ENCODE measurements at regions not wholly inside any gene's neighbourhood (a gene's known extent, or its start where the extent isn't known, plus 50 kb on each side); places are given as distances from the start of the nearest gene placed in this dataset.
"Not testable (repeated sequence)": the region's sequence is repeated elsewhere in the genome, so short reads cannot be mapped to it uniquely, and the experiment has no call there.

DNA sequence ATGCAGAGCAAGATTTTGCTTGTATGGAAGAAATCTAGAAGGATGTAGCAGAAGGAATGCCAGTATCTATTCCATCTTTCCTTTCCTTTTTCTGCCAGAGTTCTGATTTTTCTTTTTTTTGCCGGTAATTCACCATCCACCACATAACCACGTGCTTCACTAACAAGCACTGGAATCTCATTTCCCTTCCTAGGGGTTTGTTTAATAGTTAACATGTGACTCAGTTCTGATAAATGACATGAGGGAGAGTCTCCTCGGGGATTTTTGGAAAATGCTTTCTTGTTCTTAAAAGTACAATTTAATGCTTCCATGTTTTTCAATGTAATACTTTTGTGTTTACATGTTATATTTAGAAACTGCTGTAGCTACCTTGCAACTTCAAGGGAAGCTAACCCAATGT is 590.2 kb downstream of the SH2D4B start:
- no peak for DNase-seq

DNA sequence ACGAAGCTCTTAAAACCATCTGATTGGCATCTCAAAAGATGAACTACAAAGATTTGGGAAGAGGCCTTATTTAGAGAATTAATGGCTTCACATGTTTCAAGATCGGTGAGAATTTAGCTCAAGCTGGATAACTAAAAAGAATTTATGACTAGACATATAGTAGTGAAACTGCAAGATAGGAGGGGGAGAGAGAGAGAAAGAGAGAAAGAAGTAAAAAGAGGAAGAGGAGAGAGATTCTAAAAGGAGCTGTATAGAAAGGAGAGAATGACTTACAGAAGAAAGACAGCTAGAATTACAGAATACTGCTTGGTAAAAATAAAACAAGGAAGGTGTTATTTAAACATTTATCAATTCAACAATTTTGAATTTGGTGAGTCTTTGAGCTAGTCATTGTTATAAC is 592.3 kb downstream of the SH2D4B start:
- no peak for DNase-seq

DNA sequence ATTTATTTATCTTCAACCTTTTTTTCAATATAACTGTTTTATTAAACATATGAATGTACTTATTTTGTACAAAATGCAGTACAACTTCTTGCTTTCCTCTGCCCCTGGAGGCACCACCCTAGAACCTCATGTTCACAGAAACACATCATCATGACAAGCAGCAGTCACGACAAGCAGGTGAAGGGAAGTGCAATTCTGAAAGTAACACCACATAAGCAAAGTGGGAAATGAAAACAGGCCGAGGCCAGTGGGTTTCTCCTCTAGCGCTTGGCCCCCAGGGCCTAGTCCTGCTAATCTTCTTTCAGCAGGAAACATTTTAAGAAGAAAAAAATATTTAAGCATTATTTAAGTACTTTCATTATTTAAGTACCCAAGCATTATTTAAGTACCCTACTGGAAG is 598.1 kb downstream of the SH2D4B start:
- DNase-seq, result no peak

DNA sequence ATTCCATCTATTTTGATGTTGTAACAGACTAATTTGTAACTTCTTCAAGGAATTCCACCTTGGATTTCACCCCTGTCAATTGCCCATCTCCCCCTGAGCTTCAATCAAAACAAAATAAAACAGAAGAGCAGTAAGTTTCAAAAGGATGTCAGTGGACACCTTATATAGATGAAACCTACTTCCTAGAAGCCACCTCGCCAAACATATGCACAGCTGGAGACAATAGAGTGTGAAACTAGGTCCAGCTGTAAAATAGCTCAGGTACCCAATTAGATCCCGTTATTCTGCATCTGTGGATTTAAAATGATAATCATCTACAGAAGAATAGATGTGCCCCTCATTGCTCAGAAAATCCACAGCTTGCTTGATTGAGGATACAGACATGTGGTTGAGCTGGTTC is 598.6 kb downstream of the SH2D4B start:
- no peak for DNase-seq

DNA sequence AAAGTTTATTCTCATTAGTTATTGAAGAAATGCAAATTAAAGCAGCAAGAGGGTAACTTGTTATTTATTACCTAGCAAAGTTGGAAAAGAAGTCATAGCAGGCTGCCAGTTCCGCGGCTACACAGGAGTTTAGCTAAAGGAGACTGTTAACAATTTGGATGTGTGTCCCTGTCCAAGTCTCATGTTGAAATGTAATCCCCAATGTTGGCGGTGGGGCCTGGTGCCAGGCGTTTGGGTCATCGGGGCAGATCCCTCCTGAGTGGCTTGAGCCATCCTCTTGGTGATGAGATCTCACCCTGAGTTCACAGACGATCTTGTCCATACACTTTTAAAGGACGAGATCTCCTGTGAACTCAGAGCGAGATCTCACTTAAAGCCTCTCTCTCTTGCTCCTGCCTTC is 608.3 kb downstream of the SH2D4B start:
- DNase-seq, result no peak

DNA sequence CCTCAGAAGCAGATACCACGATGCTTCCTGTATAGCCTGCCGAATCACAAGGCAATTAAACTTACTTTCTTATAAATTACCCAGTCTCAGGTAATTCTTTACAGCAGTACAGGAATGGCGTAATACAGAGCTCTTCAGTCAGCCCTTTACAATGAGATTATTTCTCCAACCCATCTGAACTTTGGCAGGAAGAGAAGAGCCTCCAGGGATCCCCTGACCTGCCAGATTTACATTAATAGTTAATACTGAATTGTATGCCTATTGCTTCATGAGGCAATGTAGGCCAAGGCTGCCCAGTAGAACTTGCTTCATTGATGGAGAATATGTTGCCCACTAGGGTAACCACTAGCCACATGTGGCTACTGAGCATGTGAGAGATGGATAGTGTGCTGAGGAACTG is 608.7 kb downstream of the SH2D4B start:
- DNase-seq, result no peak

DNA sequence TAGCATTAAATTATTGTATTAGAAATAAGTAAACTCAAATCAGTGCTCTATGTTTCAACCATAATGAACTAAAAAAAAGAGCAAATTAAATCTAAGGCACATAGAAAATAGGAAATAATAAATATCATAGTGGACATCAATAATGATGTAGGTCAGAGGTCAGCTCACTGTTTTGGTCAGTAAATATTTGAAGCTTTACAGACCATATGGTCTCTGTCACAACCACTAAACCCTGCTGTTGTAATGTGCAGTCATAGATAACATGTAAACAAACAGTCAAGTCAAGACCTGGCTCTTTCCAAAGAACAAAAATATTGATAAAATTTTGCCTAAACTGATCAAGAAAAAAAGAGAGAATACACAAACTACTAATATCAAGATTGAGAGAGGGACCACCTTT is 615.0 kb downstream of the SH2D4B start:
- no peak for DNase-seq

DNA sequence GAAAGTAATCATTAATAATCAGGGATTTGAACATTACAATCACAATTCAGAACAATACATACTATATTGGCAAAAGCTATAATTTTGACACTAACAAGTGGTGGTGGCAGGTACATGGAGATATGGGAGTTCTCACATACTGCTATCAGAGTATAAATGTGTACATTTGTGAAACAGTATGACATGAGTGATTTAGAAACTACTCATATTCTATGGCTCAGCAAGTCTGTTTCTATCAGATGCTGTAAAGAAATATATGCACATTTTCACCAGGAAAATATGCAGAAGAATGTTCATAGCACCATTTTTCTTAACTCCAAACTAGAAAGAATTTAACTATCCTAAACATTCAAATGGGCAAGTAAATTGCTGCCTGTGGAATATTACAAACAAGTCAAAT is 620.0 kb downstream of the SH2D4B start:
- no peak for DNase-seq

DNA sequence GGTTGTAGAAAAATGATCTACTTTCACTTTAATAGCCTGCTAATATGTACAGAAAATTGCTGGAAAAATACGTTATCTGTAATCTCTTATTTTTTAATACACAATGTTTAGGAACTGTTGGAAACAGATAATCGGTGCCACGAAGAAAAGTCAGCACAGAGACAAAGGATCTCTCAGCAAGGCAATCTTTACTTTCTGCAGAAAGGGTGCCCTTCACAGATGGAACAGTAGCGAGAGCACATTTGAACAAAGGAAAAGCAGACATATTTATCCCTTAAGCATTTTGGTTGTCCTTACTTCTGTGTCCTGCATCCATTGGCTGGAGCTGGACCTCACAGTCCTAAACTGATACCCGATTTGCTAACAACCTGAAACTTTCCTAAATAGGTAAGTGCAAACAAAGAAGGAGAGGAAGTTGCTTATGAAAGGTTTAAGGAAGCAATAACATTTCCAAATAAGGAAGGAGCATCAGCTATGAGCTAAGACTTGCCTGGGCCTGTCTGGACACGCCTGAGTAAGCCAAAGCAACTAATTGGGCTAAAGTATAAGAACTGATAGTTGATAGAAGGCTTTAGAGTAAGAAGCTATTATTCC is 640.0 kb downstream of the SH2D4B start:
- no peak for DNase-seq

DNA sequence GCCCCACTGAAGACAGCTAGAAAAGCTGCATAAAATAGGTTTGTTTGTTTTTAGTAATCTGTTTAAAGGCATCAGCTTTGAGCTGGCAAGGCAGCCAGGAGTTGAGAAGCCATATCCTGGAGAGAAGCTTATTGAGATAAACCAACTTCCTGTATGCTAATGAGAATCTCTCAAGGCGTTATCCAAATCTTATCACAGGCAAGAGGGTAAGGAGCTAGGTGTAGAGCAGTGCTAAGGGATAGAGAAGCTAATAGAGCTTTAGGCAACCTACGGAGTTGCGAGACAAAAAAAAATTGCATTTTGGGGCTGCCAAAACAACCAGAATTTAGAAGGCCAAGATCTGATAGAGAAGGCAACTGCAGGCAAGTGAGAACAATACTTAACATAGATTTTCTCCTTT is 641.6 kb downstream of the SH2D4B start:
- no peak for DNase-seq

DNA sequence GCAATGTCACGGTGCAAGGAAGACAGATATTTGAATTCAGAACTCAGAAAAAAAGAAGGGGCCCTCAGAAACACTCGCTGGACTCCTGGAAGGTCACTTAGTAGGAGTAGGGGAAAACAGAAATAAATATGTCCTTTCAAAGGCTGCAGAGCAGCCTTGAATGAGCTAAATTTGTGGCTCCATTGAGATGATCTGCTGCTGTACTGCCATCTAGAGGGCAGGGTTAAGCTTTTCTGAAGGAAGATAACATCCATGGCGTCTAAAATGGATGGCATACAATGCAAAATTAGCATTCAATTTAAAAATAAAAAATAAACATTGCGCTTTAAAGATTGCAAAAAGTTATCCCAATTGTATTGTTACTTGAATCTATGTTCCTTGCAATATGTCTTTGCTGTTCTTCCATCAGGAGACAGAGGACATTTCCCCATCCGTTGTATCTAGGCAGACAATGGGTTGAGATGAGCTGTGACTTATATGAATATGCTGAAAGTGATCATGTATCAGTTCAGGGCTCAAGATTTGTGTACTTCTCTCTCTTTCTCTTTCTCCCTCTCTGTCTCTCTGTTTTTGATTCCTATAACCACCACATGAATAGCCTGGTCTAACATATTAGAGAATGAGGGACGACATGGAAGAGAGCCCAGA is 642.2 kb downstream of the SH2D4B start:
- no peak for DNase-seq

DNA sequence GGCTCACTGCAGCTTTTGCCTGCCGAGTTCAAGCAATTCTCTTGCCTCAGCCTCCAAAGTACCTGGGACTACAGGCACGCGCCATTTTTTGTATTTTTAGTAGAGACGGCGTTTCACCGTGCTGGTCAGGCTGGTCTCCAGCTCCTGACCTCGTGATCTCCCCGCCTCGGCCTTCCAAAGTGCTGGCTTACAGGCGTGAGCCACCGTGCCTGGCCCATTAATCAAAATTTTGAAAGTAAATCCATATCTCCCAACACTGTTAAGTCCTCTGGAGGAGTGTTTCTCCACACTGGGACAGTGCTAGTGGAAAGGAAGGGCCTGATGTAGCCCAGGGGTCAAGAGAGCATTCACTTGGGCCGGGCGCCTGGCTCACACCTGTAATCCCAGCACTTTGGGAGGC is 644.6 kb downstream of the SH2D4B start:
- no peak for DNase-seq

DNA sequence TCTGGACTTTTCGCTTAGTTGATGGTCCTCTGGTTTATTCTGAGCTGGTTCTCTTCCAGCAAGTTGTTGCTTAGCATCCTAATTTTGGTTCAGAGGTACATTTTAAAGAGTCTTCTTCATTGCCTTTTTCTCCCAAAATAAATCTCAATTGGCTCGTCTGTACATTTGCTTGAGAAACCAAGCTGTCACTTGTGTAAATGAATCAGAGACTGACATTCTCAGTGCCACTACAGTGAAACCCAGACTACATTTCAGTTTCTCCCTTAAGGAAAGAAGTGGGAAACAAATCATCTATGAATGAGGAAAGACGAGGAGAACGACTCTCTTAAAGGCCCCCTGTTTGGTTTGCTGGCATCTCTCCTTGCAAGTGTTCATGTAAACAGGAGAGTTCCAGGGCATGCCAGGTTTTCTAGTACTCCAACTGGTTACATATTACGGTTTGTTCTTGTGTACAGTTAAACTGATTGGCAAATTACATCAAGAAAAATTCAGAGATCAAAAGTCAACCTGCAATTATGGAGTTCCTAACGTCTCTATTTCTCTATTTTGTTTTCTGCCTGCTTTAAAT is 654.6 kb downstream of the SH2D4B start:
- DNase-seq, result no peak

DNA sequence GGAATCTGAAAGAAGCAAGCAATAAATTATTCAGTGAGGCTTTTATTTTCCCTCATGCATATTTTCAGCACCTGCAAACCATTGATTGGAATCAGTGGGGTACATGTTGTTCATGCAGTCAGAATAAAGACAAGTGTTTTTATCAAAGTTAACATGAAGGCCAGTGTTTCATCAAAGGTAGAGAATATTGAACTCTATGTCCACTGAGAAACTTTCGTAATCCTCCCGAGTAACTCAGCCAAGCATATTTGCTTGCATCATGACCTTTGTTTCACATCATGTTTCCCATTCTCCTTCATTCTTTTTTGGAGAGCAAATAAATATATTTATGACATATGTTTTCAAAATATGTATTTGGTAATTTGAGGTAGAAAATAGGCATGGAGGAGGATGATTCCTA is 663.1 kb downstream of the SH2D4B start:
- no peak for DNase-seq

DNA sequence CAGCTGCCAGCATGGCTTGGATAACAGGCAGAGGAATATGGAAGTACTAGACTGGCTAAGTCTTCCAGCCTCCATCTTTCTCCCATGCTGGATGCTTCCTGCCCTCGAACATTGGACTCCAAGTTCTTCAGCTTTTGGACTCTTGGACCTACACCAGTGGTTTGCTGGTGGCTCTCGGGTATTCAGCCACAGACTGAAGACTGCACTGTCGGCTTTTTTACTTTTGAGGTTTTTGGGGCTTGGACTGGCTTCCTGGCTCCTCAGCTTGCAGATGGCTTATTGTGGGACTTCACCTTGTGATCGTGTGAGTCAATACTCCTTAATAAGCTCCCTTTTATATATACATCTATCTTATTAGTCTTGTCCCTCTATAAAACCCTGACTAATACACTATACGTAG is 667.6 kb upstream of the NRG3 start:
- DNase-seq, result not testable (repeated sequence)

DNA sequence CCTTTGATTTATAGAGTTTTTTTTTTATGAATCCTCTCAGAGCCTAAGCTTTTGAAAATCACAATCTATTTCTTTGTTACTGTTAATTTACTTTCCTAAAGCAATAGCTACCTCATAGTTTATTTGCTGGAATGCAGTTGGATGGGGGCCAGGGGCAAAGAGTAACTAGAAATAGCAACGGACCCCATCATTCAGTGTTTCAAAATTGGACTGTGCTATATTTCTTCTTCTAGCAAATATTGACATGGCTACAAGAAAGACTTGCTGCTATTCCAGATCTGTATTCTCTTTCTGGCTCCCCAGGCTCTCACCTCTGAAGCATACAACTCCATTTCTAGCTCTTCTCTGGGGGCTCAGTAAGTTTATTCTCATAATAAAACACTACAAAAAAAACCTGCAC is 661.6 kb upstream of the NRG3 start:
- no peak for DNase-seq

DNA sequence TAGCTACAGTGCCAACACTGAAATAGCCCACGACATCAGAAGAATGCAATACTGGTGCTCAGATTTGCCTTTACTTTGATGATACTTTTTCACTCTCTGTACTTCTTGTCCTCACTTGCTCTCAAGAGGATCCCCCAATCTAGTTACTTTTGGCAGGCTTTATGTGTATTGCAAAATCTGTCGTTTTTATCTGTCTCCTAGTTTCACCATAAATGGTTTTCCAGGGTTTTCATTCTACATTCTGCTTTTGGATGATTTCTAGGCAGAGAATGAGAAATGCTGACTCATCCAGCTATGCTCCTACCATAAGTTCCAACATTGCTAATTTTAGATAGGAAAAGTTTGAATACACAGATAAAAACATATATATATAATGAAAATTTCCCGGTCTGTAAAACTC is 659.5 kb upstream of the NRG3 start:
- DNase-seq, result no peak

DNA sequence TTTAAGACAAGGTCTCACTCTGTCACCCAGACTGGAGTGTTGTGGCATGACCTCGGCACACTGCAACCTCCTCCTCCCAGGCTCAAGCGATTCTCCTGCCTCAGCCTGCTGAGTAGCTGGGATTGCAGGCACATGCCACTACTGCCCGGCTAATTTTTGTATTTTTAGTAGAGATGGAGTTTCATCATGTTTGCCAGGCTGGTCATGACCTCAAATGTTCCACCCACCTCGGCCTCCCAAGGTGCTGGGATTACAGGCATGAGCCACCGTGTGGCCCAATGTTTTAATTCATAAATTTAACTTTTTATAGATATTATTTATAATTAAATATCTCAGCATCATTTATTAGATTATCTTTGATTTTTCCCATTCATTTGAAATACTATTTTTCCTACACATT is 658.0 kb upstream of the NRG3 start:
- no peak for DNase-seq

DNA sequence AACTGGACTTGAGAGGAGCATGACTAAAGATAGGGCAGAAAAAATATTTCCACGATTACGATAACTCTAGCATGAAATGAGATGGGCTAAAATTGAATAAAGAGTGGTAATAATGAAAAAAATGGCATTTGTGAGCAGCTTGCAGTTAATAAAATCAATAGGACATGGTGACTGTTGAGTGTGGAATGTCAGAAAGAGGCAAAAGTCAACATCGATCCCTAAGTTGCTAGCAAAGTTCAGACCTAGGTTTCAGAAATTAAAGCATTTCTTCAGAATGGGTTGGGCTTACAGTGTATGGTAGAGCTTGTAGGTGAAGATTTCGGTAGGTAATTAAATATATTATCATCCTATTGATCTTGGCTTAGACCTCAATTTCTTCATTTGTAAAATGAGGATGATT is 656.7 kb upstream of the NRG3 start:
- DNase-seq, result no peak

DNA sequence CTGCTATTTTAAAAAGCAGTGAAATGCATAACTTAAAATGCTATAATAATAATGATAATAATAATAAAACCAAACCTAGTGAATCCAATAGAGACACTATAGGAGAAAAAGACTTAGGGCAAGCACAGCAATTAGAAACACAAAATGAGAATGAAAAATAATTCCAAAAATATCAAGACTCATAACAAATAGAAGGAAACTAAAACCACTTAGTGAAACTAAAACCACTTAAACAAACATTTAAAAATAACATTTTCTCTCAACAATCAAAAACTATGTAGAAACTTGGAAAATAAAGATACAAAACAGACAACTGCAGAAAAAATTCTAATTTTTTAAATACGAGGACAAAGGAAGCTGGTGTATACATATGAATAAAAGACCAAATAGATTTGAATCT is 655.2 kb upstream of the NRG3 start:
- DNase-seq, result no peak

DNA sequence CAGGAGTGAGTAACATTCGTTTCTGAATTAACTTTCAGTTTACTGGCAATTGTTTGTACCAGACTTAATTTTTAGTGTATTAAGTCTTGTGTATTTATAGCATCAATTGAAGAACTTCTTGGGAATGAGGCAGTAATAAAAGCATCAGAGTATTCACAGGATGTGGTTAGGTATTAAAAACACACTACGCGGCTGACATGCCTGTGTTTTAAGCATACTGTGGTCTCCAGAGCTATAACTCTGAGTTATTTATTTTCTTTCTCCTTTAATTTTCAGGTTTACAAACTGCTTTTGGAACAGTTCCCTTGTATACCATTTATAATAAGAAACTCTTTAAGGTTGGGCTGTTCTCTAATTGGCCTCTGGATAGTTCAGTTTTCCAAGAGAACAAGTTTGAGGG is 626.1 kb upstream of the NRG3 start:
- no peak for DNase-seq

DNA sequence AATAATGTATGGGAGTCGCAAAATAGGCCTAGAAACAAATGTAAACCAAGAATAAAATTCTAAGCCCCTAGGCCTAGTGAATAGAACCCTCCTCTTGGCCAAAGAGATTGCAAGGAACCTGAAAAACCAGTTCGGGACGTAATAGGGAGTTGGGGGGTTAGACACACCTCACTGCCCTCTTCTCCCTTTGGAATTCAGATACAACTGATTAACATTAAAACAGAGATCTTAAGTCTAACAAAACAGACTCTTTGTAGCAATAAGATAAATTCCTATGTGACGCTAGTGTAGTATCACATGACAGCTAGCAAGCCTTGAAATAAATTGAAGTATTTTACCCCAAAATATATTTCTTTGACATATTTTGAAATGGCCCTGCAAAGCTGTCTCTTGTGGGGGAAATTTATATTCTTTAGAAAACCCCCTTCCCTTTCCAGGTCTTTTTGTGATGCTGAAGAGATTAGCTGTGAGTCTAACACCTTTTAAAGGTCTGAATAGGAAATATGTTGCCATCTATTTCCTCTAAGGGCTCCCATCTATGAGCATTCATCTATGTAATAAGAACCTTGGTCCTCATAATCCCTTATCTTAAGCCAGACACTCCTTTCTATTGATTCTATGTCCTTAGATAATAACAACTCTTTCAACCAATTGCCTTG is 623.4 kb upstream of the NRG3 start:
- no peak for DNase-seq

DNA sequence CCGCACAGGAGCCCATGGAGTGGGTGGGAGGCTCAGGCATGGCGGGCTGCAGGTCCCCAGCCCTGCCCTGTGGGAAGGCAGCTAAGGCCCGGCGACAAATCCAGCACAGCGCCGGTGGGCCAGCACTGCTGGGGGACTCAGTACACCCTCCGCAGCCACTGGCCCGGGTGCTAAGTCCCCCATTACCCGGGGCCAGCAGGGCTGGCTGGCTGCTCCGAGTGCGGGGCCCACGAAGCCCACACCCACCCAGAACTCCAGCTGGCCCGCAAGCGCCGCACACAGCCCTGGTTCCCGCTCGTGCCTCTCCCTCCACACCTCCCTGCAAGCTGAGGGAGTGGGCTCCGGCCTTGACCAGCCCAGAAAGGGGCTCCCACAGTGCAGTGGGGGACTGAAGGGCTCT is 610.0 kb upstream of the NRG3 start:
- DNase-seq, result not testable (repeated sequence)

DNA sequence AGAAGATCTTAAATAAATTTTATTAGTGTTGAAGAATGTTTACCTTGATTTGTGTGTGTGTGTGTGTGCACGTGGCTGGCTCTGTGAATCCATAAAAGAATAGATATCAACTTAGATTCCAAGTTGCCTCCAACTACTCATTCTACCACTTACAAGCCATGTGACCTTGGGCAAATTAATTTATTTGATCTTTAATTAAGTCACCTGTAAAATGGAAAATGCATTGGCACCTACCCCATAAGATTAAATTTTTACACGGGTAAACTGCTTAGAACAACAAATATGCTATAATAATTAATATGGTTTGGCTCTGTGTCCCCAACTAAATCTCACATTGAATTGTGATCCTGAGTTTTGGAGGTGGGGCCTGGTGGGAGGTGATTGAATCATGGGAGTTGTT is 604.9 kb upstream of the NRG3 start:
- DNase-seq, result no peak

All from hindlimb muscle (tissue), 1 donor.